Fibroblast of lung (primary cell): ENCODE measurements at regions not wholly inside any gene's neighbourhood (a gene's known extent, or its start where the extent isn't known, plus 50 kb on each side); places are given as distances from the start of the nearest gene placed in this dataset.

Experiments
- DNase-seq, 2 donors: peaks; one replicate each; pipeline versions ENCODE4 v3.0.0 to v3.0.0-alpha.2; 2010; ENCODE audit warnings: low read depth in 2 of 2
- H2AFZ ChIP-seq: 2 replicates; pipeline ENCODE4 v1.5.1; 2012; ENCODE audit warnings: low read length, control low read depth, inconsistent platforms
- H3K27ac ChIP-seq: 2 replicates; pipeline ENCODE4 v1.5.1; 2011; ENCODE audit warnings: low read length, control low read depth; ENCODE audit not compliant: insufficient read depth
- H3K27me3 ChIP-seq: 2 replicates; pipeline ENCODE4 v1.5.1; 2011; ENCODE audit warnings: mild to moderate bottlenecking, low read length; ENCODE audit not compliant: control insufficient read depth, insufficient read depth
- H3K36me3 ChIP-seq: 2 replicates; pipeline ENCODE4 v1.5.1; 2011; ENCODE audit warnings: low read length; ENCODE audit not compliant: control insufficient read depth, insufficient read depth
- H3K4me1 ChIP-seq: 2 replicates; pipeline ENCODE4 v1.5.1; 2011; ENCODE audit warnings: low read length; ENCODE audit not compliant: control insufficient read depth, insufficient read depth; ENCODE audit errors: extremely low read depth
- H3K4me2 ChIP-seq: 2 replicates; pipeline ENCODE4 v1.5.1; 2011; ENCODE audit warnings: low read length, control low read depth; ENCODE audit not compliant: insufficient read depth; ENCODE audit errors: extremely low read depth
- H3K4me3 ChIP-seq, 4 experiments: fragments of 200-600 bp in 1 of 4; sonication (generic) in 1 of 4; replicated peaks in 1 of 4; 2 replicates each; pipeline ENCODE4 v1.5.1; 2011 to 2016; ENCODE audit warnings: low read length in 4 of 4, low read depth in 3 of 4, mild to moderate bottlenecking in 3 of 4, control low read depth in 2 of 4, inconsistent platforms in 1 of 4, mixed read lengths in 1 of 4; ENCODE audit not compliant: insufficient read depth in 1 of 4; ENCODE audit errors: control extremely low read depth in 1 of 4
- H3K79me2 ChIP-seq: 2 replicates; pipeline ENCODE4 v1.5.1; 2012; ENCODE audit warnings: mild to moderate bottlenecking, low read length, inconsistent platforms; ENCODE audit not compliant: control insufficient read depth, insufficient read depth
- H3K9ac ChIP-seq: 2 replicates; pipeline ENCODE4 v1.5.1; 2011; ENCODE audit warnings: mild to moderate bottlenecking, low read length, control low read depth; ENCODE audit not compliant: insufficient read depth
- H3K9me3 ChIP-seq: 2 replicates; pipeline ENCODE4 v1.5.1; 2012; ENCODE audit warnings: low read depth, low read length; ENCODE audit not compliant: control insufficient read depth, insufficient read depth
- H4K20me1 ChIP-seq: 2 replicates; pipeline ENCODE4 v1.5.1; 2011; ENCODE audit warnings: low read length; ENCODE audit not compliant: control insufficient read depth, insufficient read depth; ENCODE audit errors: extremely low read depth
- CTCF ChIP-seq, 2 donors: IDR thresholded peaks in 1 of 2; conservative IDR thresholded peaks in 1 of 2; 1 replicate in 1 of 2; 2 replicates in 1 of 2; pipeline ENCODE4 v1.5.1; 2011 to 2012; ENCODE audit warnings: low read length in 2 of 2, control low read depth in 1 of 2, inconsistent platforms in 1 of 2, low read depth in 1 of 2, mild to moderate bottlenecking in 1 of 2
- EZH2 ChIP-seq: IDR thresholded peaks from 2 replicates; pipeline ENCODE4 v1.5.1; 2012; ENCODE audit warnings: low read length, control low read depth, mild to moderate bottlenecking; ENCODE audit errors: missing control alignments

GRCh38 chr6:129967427-129967826, 51.0 kb upstream of the L3MBTL3 start:
- Histone ChIP-seq H3K4me1 (no peaks in the 10 kb centered on the region), H2AFZ (no peak overlapping the region), H3K27me3 (peaks cover 6% of the 10 kb centered on the region), H3K9me3 (no peaks in the 10 kb centered on the region), H3K36me3 (no peaks in the 10 kb centered on the region), H3K9ac (no peak overlapping the region), H4K20me1 (no peaks in the 10 kb centered on the region), H3K27ac (no peak overlapping the region), H3K4me3 (no peak overlapping the region), H3K79me2 (no peaks in the 10 kb centered on the region), H3K4me2 (no peak overlapping the region)
- no peak for TF ChIP-seq CTCF (conservative IDR thresholded peaks at IDR 0.05 in 1 of 2, IDR thresholded peaks at IDR 0.05 in 1 of 2; ENCODE audit: low read depth in 1 of 2, low read length in 2 of 2)
- TF ChIP-seq EZH2 = no peak
- no peak for DNase-seq

- peak in 1 of 2 donors; percentile 15 for DNase-seq
- H3K9ac ChIP-seq = no peak overlapping the region
- H3K4me1 ChIP-seq = no peaks in the 10 kb centered on the region
- H3K27me3 ChIP-seq = no peaks in the 10 kb centered on the region
- H3K27ac ChIP-seq = no peak overlapping the region
- no peak overlapping the region for H3K4me3 ChIP-seq
- no peak overlapping the region for H3K4me2 ChIP-seq
- H2AFZ ChIP-seq = no peak overlapping the region
- no peaks in the 10 kb centered on the region for H3K36me3 ChIP-seq
- no peaks in the 10 kb centered on the region for H3K9me3 ChIP-seq
- no peaks in the 10 kb centered on the region for H3K79me2 ChIP-seq
- H4K20me1 ChIP-seq = no peaks in the 10 kb centered on the region
- TF ChIP-seq EZH2 = no peak
- TF ChIP-seq CTCF (conservative IDR thresholded peaks at IDR 0.05 in 1 of 2, IDR thresholded peaks at IDR 0.05 in 1 of 2; ENCODE audit: low read depth in 1 of 2, low read length in 2 of 2) = no peak
Observed at GRCh38 chr6:129966125-129966524, 52.3 kb upstream of the L3MBTL3 start.

- Histone ChIP-seq H3K27ac (no peak overlapping the region), H3K4me3 (no peak overlapping the region), H4K20me1 (no peaks in the 10 kb centered on the region), H3K27me3 (no peaks in the 10 kb centered on the region), H3K4me1 (no peaks in the 10 kb centered on the region), H2AFZ (no peak overlapping the region), H3K9me3 (no peaks in the 10 kb centered on the region), H3K36me3 (no peaks in the 10 kb centered on the region), H3K4me2 (no peak overlapping the region), H3K79me2 (no peaks in the 10 kb centered on the region), H3K9ac (no peak overlapping the region)
- no peak for TF ChIP-seq EZH2
- DNase-seq = no peak
Observed at GRCh38 chr6:129965096-129965495, 53.3 kb upstream of the L3MBTL3 start.
